IMR-90 (cell line): ENCODE measurements at regions not wholly inside any gene's neighbourhood (a gene's known extent, or its start where the extent isn't known, plus 50 kb on each side); places are given as distances from the start of the nearest gene placed in this dataset.

Experiments
- ATAC-seq: fragments of 200-7000 bp; cut with Tn5 transposase; 2 replicates; pipeline ENCODE4 v1.9.1; 2020; ENCODE audit warnings: low read depth, mild to moderate bottlenecking, moderate library complexity
- BruUV-seq: library from RNA; stranded (reverse); fragments of 400-500 nt; replicated peaks from 2 replicates; lab custom pipeline; 2021; lab: Mats Ljungman, UMichigan
- CTCF ChIA-PET: fragments of 300-600 bp; formaldehyde crosslinking; extraction: SDS; loops from one replicate; lab custom pipeline; 2021; ENCODE audit warnings: antibody characterized with exemption; lab: Yijun Ruan, JAX
- POLR2A ChIA-PET: fragments of 300-600 bp; sonication (Branson Sonifier 250); formaldehyde crosslinking; loops from one replicate; lab custom pipeline; 2022; ENCODE audit warnings: antibody characterized with exemption; ENCODE audit not compliant: unreplicated experiment; lab: Charles Lee
- DNase-seq: peaks from one replicate; pipeline ENCODE4 v3.0.0; 2013
- H2AFZ ChIP-seq: replicated peaks from 2 replicates; pipeline ENCODE3; 2013; ENCODE audit warnings: low read length, mild to moderate bottlenecking; ENCODE audit not compliant: poor library complexity
- H2AK5ac ChIP-seq: 2 replicates; pipeline ENCODE4 v1.6.1; 2013; ENCODE audit warnings: low read depth, low read length, inconsistent platforms
- H2AK9ac ChIP-seq: replicated peaks from 2 replicates; pipeline ENCODE3; 2013; ENCODE audit warnings: mild to moderate bottlenecking, low read depth, low read length, moderate library complexity; ENCODE audit not compliant: poor library complexity
- H2BK120ac ChIP-seq: 2 replicates; pipeline ENCODE4 v1.6.1; 2013; ENCODE audit warnings: low read depth, low read length, inconsistent platforms
- H2BK15ac ChIP-seq: 3 replicates; pipeline ENCODE4 v1.6.1; 2013; ENCODE audit warnings: low read depth, low read length, inconsistent platforms
- H2BK20ac ChIP-seq: 2 replicates; pipeline ENCODE4 v1.6.1; 2013; ENCODE audit warnings: low read depth, mild to moderate bottlenecking, inconsistent platforms, low read length, moderate library complexity
- H2BK5ac ChIP-seq: 2 replicates; pipeline ENCODE4 v1.6.1; 2013; ENCODE audit warnings: mild to moderate bottlenecking, low read depth, low read length, inconsistent platforms; ENCODE audit not compliant: poor library complexity, severe bottlenecking
- H3K14ac ChIP-seq: replicated peaks from 2 replicates; pipeline ENCODE4 v1.6.1; 2013; ENCODE audit warnings: low read depth, low read length, inconsistent platforms
- H3K18ac ChIP-seq: 2 replicates; pipeline ENCODE4 v1.6.1; 2013; ENCODE audit warnings: low read depth, low read length, control low read depth
- H3K23ac ChIP-seq: 2 replicates; pipeline ENCODE4 v1.6.1; 2013; ENCODE audit warnings: low read depth, low read length, inconsistent platforms
- H3K27ac ChIP-seq: 2 replicates; pipeline ENCODE4 v1.5.1; 2013; ENCODE audit warnings: mild to moderate bottlenecking, control low read depth, low read length; ENCODE audit not compliant: insufficient read depth
- H3K27me3 ChIP-seq: 2 replicates; pipeline ENCODE4 v1.6.1; 2013; ENCODE audit warnings: low read length; ENCODE audit not compliant: control insufficient read depth, insufficient read depth
- H3K36me3 ChIP-seq: 2 replicates; pipeline ENCODE4 v1.6.1; 2013; ENCODE audit warnings: low read length, mixed read lengths; ENCODE audit not compliant: control insufficient read depth, insufficient read depth
- H3K4ac ChIP-seq: 2 replicates; pipeline ENCODE4 v1.6.1; 2013; ENCODE audit warnings: low read depth, low read length, inconsistent platforms
- H3K4me1 ChIP-seq: 2 replicates; pipeline ENCODE4 v1.6.1; 2013; ENCODE audit warnings: low read length, mixed read lengths; ENCODE audit not compliant: control insufficient read depth, insufficient read depth
- H3K4me2 ChIP-seq: 2 replicates; pipeline ENCODE4 v1.6.1; 2013; ENCODE audit warnings: low read depth, mild to moderate bottlenecking, control low read depth, low read length, moderate library complexity
- H3K4me3 ChIP-seq: 2 replicates; pipeline ENCODE4 v1.5.1; 2013; ENCODE audit warnings: low read depth, mild to moderate bottlenecking, control low read depth, low read length, moderate library complexity; ENCODE audit not compliant: insufficient read depth
- H3K56ac ChIP-seq: 2 replicates; pipeline ENCODE4 v1.6.1; 2013; ENCODE audit warnings: low read length, inconsistent platforms; ENCODE audit not compliant: insufficient read depth; ENCODE audit errors: extremely low read depth
- H3K79me1 ChIP-seq, 2 experiments: 2 replicates each; pipeline ENCODE4 v1.6.1; 2013; ENCODE audit warnings: low read length in 2 of 2, inconsistent platforms in 1 of 2, low read depth in 1 of 2
- H3K9ac ChIP-seq: 2 replicates; pipeline ENCODE4 v1.6.1; 2013; ENCODE audit warnings: low read depth, low read length, control low read depth
- H3K9me1 ChIP-seq: 2 replicates; pipeline ENCODE4 v1.6.1; 2013; ENCODE audit warnings: low read length, inconsistent platforms; ENCODE audit not compliant: insufficient read depth
- H3K9me3 ChIP-seq: 2 replicates; pipeline ENCODE4 v1.6.1; 2013; ENCODE audit warnings: low read length; ENCODE audit not compliant: control insufficient read depth, insufficient read depth
- H4K20me1 ChIP-seq: 2 replicates; pipeline ENCODE4 v1.6.1; 2013; ENCODE audit warnings: low read length, inconsistent platforms; ENCODE audit not compliant: insufficient read depth
- H4K5ac ChIP-seq: 2 replicates; pipeline ENCODE4 v1.6.1; 2013; ENCODE audit warnings: mild to moderate bottlenecking, low read depth, low read length, control low read depth
- H4K8ac ChIP-seq, 2 experiments: 2 replicates each; pipeline ENCODE4 v1.6.1; 2013; ENCODE audit warnings: low read depth in 2 of 2, low read length in 2 of 2, control low read depth in 1 of 2, inconsistent platforms in 1 of 2
- H4K91ac ChIP-seq: 2 replicates; pipeline ENCODE4 v1.6.1; 2013; ENCODE audit warnings: low read depth, low read length, inconsistent platforms; ENCODE audit not compliant: insufficient read depth
- BHLHE40 ChIP-seq: fragments of 150-350 bp; IDR thresholded peaks from 2 replicates; pipeline ENCODE4 v1.6.1; 2016; ENCODE audit warnings: mild to moderate bottlenecking, low read depth, low read length
- CEBPB ChIP-seq: IDR thresholded peaks from 2 replicates; pipeline ENCODE4 v1.6.1; 2012; ENCODE audit warnings: low read depth, low read length, improper control_type of control experiment
- FOS ChIP-seq: fragments of 150-350 bp; IDR thresholded peaks from 2 replicates; pipeline ENCODE4 v1.6.1; 2016; ENCODE audit warnings: low read depth, low read length
- MAFK ChIP-seq: IDR thresholded peaks from 2 replicates; pipeline ENCODE4 v1.6.1; 2012; ENCODE audit warnings: low read depth, low read length, improper control_type of control experiment
- MAZ ChIP-seq: IDR thresholded peaks from 2 replicates; pipeline ENCODE4 v1.6.1; 2012; ENCODE audit warnings: low read depth, mild to moderate bottlenecking, low read length, improper control_type of control experiment, moderate library complexity, borderline replicate concordance
- NFE2L2 ChIP-seq: fragments of 150-350 bp; IDR thresholded peaks from 2 replicates; pipeline ENCODE4 v1.6.1; 2016; ENCODE audit warnings: low read depth, mild to moderate bottlenecking, low read length
- POLR2A ChIP-seq: IDR thresholded peaks from 2 replicates; pipeline ENCODE4 v1.6.1; 2012; ENCODE audit warnings: mild to moderate bottlenecking, low read depth, low read length
- RAD21 ChIP-seq: IDR thresholded peaks from 2 replicates; pipeline ENCODE4 v1.6.1; 2012; ENCODE audit warnings: low read length, improper control_type of control experiment
- RCOR1 ChIP-seq: IDR thresholded peaks from 2 replicates; pipeline ENCODE4 v1.6.1; 2012; ENCODE audit warnings: mild to moderate bottlenecking, low read length, improper control_type of control experiment; ENCODE audit not compliant: insufficient replicate concordance
- SMC3 ChIP-seq: fragments of 150-350 bp; IDR thresholded peaks from 2 replicates; pipeline ENCODE4 v1.6.1; 2016; ENCODE audit warnings: low read depth, mild to moderate bottlenecking, antibody characterized with exemption, low read length, moderate library complexity
- WGBS, 2 experiments: methylation state at CpG; one replicate each; pipeline versions ENCODE4 v1.1.5 to v1.1.7; 2013; ENCODE audit warnings: missing lambda C conversion rate in 2 of 2; ENCODE audit not compliant: insufficient read length in 1 of 2; ENCODE audit errors: extremely low coverage in 2 of 2; 5-methylcytosine and 5-hydroxymethylcytosine counted together
- dilution Hi-C: fragments of 300-500 bp; cut with HindIII; formaldehyde crosslinking; loops from one replicate; pipeline ENCODE4 v1.14.3; 2018; ENCODE audit warnings: low sequenced_read_pairs; ENCODE audit not compliant: unreplicated experiment
- in situ Hi-C: fragments of 300-500 bp; cut with MboI; formaldehyde crosslinking; loops from 3 replicates; pipeline ENCODE4 v1.14.3; 2019; ENCODE audit warnings: low sequenced_read_pairs, inconsistent platforms, mixed read lengths
- intact Hi-C: fragments of 100-400 bp; cut with micrococcal nuclease; formaldehyde crosslinking; loops from 2 replicates; pipeline ENCODE4 v1.10.0; 2022

- Histone ChIP-seq H4K5ac (no peak overlapping the region), H2AK5ac (no peak overlapping the region), H3K4me1 (no peaks in the 10 kb centered on the region), H2BK20ac (no peak overlapping the region), H3K18ac (no peak overlapping the region), H3K4ac (no peak overlapping the region), H3K4me2 (no peak overlapping the region), H3K23ac (no peak overlapping the region), H3K9me3 (no peaks in the 10 kb centered on the region), H2BK15ac (no peak overlapping the region), H4K91ac (no peak overlapping the region), H2BK5ac (no peak overlapping the region), H3K56ac (no peak overlapping the region), H3K27ac (no peak overlapping the region), H3K79me1 (no peaks in the 10 kb centered on the region), H3K9ac (no peak overlapping the region), H4K20me1 (no peaks in the 10 kb centered on the region), H3K36me3 (no peaks in the 10 kb centered on the region), H3K9me1 (no peaks in the 10 kb centered on the region), H3K14ac (no peak overlapping the region), H3K4me3 (no peak overlapping the region), H2BK120ac (no peak overlapping the region), H2AK9ac (no peak overlapping the region), H2AFZ (peak overlapping the region; percentile 10), H3K27me3 (peaks cover 10% of the 10 kb centered on the region), H4K8ac (no peak overlapping the region)
- TF ChIP-seq RCOR1 (no peak), BHLHE40 (no peak), CEBPB (no peak), SMC3 (no peak), NFE2L2 (no peak), FOS (no peak), RAD21 (no peak), MAFK (no peak), POLR2A (no peak), MAZ (no peak)
- in situ Hi-C loops: no loop called here
- dilution Hi-C loops: no loop called here
- DNase-seq (no peak), ATAC-seq (no peak)
- POLR2A ChIA-PET: no interaction called here
- CTCF ChIA-PET: no interaction called here
- intact Hi-C loops: no loop called here
- WGBS, 2 experiments: 80% methylated on average over 4 of the region's 10 CpGs; no CpG with 5 or more reads in 1 of the 2 experiments
- no TSS peak for BruUV-seq
Observed at GRCh38 chr12:94726236-94726835, 76.0 kb upstream of the TMCC3 start.
